DMS53 (cell line): ENCODE measurements at regions not wholly inside any gene's neighbourhood (a gene's known extent, or its start where the extent isn't known, plus 50 kb on each side); places are given as distances from the start of the nearest gene placed in this dataset.

Source experiments
- DNase-seq: peaks from one replicate; lab custom pipeline; 2025; lab: John Stamatoyannopoulos, UW

DNA sequence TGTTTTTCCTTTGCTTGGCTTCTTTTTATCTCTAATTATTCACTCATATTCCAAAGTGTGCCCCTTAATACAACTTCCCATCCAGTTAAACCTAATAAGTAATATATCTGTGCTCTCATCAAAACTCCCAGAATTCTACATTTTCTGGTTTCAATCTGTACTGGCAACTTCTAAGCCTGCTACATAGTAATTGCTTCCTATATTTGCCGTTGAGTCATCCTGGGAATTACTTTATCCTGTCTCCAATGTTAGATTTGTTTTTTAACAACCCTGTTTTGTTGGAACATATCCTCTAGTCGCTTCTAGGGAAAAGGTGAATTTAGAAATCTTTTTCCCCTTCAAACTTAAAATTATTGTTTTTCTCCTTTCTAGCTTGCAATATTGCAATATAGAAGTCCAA lies 620.5 kb upstream of the PKN2 start:
- no peak for DNase-seq

DNA sequence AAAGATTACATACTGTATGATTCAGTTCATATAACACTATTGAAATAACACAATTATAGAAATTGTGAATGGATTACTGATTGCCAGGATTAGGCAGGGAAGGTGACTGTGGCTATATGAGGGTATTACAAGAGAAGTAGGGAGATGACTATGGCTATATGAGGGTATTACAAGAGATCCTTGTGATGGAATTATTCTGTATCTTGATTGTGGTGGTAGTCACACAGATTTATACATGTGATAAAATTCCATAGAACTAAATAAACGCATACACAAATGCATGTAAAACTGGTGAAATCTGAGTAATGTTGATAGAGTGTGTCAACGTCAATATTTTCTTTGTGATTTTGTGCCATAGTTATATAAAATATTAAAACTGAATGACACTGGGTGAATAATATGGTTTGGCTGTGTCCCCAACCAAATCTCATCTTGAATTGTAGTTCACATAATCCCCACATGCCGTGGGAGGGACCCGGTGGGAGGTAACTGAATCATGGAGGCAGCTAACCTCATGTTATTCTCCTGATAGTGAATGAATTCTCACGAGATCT lies 615.6 kb upstream of the PKN2 start:
- no peak for DNase-seq

DNA sequence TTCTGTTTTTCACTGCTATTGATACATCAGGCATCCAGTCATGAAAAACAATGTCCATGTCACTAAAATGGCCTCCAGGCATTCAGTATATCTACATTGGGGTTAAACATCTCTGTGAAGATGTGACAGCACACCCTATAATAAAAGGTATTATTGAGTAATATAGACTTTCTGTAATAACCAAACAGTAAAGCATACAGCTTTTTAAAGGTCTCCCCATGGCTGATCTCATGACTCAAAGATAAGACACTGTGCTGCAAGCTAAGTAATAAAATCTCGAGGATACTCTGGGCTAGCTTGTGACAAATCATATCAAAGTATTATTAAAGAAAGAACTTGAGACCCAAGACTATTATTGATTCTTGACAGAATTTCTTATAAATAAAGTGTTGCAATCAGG lies 613.1 kb upstream of the PKN2 start:
- no peak for DNase-seq

DNA sequence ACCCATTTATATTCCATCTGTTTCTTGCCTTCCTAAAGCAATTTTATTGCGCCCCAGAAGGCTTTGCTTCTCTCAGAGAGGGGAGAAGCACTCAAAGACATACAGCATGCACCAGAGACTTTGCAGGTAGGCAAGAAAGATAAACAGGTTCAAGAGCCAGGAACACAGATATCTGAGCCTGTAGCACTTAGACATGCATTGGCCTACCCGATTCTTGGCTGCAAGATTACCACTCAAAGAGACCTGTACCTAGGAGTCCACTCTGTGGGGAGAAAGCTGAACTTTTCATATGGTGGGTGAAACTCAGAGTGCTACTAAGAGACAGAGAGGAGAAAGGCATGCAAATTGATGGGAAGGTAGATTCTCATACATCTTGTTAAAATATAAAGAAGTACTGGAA lies 609.4 kb upstream of the PKN2 start:
- DNase-seq: no peak

DNA sequence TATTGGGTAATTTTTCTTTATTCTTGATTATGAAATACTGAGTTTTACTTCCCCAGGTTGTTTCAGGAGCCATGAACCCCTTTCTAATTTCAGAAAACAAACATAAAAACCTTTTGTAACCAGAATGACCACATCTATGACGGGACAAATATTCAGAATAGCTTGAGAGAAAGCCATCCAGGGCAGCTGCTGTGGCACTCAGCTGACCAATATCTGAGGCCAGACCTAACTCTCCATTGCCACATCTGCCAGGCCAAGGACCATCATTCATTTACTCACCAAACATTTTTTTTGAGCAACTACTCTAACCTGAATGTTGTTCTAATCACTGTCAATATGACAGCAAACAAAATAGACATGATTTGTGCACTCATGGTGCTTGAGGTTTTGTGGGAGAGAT lies 608.3 kb upstream of the PKN2 start:
- DNase-seq: no peak

DNA sequence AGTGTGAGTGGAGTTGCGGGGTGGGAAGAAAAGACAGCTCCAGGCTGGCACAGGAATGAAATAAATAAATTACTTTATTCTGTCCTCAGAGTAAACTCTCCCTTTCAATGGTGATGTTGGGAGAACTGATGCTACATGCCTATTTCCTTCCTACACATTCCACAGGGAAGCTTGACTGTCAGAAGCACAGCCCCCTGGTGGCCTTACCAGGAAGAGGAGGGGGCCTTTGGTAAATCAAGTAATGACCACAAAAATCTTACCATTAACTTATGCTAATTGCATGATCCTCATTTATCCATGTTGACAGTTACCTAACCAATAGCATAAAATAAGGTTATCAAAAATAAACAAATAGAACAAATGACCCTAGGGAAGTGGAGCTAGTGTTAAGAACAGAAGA lies 605.0 kb upstream of the PKN2 start:
- DNase-seq: peak; percentile 48

DNA sequence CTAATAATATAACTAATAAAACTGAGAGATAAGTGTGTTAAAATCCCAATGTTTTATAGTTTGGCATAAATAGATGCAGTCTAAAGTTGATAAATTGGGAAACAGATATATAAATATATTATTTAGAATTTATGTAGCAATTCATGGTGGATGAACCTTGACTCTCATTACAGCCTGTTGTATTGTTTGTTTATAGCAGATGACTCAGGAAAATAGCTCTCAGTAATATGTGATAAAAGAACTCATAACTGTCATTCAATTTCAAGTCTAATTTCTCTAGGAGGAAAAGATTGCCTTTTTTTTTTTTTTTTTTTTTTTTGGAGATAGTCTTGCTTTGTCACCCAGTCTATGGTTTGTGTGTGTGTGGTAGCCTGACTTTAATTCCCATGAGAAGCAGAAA lies 603.2 kb upstream of the PKN2 start:
- DNase-seq: peak; percentile 29

DNA sequence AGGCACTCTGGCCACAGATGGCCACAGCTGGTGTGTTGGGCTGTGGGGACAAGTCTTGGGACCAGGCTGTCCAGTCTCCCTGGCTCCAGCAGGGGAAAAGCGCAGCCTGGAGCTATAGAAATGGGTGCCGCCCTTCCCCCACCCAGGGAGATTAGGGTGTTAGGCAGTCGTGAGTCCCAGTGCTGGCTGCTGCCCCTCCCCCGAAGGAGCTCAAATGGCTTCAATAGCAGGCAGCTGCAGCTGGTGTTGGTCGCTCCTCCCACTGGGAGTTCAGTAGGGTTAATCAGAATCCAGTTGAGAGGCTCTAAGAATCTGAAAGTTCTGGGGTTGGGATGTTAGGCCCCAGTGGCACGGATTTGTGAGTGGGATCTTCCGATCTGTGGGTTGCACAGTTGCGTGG lies 595.6 kb upstream of the PKN2 start:
- DNase-seq: peak; percentile 21

DNA sequence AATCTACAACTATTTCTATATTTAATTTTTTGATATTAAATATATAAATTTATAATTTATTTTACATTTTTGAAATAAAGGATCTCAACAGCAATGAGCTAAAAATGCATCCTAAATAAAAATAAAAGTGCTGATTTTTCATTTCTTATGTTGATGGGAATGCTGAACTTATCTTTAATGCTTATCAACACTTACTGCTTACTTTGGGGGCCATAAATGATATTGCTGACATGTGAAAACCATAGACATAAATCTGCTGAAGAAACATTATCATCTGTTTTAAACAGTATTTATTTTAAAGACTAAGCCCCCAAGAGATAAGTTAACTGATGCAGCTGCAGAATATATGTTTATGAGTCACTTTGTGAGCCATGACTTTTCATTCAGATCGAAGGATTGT lies 594.1 kb upstream of the PKN2 start:
- no peak for DNase-seq

DNA sequence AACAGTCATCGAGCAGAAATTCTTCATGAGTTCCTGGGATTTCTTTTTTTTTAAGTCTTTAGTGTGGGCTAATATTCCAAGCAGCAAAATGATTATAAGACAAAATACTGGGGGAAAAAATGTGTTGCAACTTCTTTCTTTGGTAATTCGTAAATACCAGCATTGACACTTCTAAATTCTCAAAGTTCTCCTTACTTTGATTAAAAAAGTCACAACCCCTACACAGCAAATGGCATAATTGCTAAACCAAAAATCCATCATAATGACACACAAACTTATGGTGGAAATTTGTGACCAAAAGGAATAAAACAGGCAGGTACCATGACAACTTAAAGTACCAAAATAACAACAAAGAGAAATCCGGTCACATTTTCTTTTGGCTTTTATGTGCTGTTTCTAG lies 585.2 kb upstream of the PKN2 start:
- DNase-seq: no peak

DNA sequence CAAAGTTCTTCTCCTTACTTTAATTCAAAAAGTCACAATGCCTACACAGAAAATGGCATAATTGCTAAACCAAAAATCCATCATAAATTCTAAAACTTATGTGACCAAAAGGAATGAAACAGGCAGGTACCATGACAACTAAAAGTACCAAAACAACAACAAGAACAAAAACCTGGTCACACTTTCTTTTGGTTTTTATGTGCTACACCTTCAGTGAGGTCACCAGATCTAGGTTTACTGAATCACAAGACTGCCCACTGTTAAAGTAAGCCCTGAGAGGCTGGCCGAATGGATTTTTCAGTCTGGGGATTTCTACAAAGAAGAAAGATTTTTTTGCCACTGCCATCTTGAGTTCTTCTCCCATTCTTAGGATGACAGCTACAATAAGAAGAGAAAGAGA lies 583.0 kb upstream of the PKN2 start:
- DNase-seq: no peak

DNA sequence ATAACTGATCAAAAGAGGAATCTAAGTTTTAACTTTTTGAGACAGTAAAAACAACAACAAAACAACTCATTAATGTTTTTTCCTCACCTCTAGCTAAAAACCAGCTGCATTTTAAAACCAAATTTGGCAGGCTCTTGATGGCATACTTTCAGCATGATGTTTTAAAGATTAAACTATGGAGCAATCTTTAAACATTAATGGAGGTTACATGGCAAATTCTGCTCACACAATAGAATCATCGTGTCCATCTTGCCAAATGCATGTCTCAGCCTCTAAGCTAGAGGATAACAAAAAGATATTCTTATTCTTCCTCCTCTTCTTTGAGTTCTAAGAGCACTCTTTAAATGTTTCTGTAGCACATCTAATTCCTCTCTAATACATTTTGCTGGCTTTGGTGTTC lies 579.8 kb upstream of the PKN2 start:
- DNase-seq: no peak

DNA sequence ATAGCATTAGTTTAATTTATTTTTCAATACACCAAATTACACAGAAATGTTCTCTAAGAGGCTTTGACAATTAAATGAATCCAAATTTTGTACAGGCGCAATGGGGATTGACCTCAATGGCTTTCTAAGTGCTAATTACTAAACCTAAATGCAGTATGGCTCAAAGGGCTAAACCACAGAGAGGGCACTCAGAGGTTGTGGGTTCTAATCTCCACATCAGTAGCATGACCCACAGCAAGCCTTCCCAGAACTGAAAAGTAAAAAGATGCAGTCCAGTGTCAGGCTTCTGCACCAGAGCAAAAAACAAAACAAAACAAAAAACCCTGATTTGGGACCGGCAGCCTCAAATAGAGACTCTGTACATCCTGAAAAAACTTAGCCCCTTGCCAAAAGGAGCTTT lies 579.2 kb upstream of the PKN2 start:
- no peak for DNase-seq

DNA sequence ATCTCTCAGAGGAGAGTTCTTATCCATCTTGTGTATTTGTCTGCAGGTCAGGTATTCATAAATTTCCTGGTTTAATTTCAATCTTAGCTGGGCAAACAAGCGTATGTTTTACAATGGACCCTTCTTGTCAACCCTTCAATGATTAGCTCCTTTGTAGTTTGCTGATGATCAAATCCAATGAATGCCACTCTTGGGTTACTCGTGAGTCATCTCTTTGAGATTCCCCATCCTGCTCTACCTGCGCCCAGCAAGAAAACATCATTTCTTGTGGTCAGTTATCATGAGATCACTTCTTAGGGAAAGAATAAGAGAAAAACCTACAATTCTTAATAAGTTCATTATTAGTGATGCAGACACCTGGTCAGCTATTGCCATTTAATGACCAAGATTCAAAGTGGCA lies 572.3 kb upstream of the PKN2 start:
- peak; percentile 15 for DNase-seq

DNA sequence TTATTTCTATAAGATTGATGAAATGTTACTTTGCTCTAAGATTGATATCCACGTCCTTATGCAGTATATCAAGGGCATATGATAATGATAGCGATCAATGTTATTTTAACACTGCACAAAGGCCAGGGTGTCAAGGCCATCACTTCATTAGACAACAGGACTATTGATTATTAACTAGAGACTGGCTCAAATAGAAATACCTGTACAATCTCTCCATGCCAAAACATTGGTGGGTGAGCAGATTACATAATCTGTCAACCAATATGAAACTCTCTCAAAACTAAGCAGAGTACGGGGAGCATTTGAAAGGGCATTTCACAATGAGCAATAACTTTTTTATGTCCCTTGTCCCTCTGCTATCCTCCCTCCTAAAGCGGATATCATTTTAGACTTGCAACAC lies 566.5 kb upstream of the PKN2 start:
- no peak for DNase-seq

DNA sequence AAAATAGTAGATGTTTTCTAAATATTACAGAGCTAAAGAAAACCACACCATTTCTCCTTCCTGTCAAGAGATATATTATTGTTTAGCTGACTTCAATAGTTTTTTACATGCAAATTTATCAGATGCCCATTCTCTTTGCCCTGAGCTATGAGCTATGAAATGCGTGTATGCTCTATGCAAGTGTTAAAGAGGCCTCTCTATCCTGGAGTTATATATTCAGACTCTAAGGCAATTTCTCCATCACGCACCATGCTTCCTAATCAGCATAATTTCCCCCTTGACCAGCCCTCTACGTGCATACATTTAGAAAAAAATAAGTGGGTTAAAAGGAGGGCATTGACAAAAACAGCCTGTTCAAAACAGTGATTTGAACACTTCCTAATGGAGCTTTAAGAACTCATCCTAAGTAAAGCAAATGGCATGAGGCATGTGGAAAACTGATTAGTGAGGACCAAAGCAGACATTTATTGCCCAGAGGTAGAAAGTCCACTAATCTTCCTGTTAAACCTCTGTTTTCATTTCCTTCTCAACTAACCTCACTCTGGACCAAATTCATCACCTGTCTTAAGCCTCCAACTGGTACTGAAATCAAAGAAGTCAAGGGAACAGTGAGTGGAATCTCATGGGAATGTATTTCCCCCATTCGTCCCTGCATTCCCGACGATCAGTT lies 565.8 kb upstream of the PKN2 start:
- DNase-seq: no peak

DNA sequence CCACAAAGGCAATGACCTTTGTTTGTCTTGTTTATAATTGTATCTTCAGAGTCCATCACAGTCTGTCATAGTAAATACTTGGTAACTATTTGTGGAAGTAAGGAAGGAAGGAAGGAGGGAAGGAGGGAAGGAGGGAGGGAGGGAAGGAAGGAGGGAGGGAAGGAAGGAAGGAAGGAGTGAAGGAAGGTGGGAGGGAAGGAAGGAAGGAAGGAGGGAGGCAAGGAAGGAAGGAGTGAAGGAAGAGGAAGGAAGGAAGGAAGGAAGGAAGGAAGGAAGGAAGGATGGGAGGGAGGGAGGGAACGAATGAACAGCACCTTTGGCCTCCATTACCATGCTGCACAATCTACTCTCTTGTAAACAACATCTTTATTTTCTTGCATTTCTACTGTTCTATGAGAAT lies 559.5 kb upstream of the PKN2 start:
- DNase-seq: no peak

DNA sequence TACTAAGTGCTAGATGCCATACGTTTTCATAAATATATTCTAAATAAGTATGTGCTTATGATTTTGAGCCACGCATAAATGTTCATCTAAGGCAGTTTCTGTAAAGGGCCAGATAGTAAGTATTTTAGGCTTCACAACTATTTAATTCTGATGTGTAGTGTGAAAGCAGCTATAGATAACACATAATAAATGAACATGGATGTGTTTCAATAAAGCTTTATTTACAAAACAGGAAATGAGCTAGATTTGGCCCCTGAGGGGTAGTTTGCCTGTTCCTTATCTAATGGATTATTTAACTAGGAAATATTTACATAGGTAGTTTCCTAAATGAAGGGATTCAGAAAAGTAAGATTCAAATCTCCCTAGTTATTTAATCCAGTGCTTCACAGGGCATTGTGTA lies 557.6 kb upstream of the PKN2 start:
- no peak for DNase-seq

DNA sequence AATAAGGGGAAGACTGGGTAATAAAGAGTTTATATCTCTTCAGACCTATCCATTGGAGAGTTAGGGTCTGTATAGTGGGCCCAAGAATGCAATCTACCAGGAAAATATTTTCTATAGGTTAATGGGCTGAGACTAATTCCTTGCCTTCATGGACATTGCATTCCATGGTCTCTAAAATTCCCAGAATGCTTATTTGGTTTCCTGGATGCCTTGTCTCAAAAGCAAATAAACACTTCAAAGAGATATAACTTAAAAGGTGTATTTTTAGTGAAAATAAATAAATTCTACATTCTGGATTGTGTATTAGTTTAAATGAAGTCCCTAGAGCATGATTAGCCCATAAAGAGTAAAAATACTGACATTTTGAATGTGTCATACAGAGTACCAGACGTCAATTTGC lies 550.1 kb upstream of the PKN2 start:
- no peak for DNase-seq

DNA sequence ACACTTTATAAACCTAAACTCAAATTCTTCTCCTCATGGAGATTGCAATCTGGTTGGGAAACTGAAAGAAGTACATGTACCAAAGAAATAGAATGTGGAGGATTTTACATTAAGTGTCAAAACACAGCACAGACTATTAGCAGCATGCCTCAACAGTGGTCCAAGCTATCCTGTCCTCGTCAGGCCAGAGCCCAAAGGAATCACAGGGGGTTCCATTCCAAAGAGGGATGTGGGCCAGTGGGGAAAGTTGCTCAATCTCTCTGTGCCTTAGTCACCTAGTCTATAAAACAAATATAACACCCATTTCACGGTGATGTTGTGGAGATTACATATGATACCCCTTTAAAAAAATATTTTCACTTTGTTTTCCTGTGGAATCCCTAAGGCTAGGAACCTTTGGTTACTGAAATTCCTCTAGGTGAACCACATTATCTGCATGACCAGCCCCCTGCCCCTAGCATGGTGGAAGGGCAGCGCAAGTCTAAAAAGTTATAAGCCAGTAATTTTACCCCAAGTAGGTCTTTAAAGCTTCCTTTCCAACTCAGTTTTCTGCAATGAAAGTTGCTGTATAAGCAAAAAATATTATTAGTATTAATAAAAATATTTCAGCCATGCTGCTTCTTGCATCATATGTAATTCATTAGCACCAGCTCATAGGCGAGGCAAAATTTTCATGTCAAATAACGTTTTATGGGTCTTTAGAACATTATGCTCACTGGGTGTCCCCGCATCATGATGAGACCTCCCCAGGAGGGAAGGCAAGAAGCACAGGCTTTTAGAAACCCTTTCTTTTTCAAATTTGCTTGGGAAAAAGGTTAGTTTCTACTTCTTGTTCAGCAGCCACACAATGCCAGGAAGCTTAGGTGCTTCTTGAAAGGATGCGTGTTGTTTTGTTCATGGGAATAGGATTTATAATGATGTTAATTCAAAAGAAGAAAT lies 548.8 kb upstream of the PKN2 start:
- DNase-seq: no peak

DNA sequence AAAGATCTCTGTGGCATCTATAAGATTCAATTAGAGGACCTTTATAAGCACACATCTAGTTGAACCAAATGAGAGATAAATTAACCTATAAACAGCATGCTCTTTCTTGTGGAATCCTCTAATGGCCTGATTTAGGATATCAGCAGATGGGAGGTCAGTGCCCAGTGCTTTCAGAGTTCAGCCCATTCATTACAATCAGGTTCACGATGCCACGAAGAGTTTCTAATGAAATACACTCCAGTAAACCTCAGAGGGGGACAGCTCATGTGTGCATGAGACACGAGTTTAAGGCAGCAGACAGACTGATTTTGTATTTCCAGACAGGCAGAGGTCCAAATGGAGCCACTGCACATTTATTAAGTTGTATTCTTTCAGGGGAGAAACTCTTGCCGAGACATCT lies 544.4 kb upstream of the PKN2 start:
- DNase-seq: no peak

DNA sequence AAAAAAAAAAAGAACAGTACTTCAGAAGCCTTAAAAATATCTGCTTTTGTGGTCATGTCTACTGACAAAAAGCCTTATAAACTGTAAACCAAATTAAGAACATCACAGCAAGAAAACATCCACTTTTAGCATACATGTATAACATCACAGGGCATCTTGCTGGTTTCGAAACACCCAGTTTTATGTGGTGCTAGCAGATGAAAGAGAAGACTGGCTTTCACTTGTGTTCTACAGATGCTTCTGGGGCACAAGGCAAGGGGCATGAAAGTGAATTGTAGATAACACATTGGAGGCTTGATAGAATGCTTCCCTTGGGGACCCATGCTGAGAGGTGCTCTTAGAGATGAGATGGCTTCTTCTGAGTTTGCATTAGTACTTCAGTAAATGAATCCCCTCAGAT lies 543.7 kb upstream of the PKN2 start:
- no peak for DNase-seq

DNA sequence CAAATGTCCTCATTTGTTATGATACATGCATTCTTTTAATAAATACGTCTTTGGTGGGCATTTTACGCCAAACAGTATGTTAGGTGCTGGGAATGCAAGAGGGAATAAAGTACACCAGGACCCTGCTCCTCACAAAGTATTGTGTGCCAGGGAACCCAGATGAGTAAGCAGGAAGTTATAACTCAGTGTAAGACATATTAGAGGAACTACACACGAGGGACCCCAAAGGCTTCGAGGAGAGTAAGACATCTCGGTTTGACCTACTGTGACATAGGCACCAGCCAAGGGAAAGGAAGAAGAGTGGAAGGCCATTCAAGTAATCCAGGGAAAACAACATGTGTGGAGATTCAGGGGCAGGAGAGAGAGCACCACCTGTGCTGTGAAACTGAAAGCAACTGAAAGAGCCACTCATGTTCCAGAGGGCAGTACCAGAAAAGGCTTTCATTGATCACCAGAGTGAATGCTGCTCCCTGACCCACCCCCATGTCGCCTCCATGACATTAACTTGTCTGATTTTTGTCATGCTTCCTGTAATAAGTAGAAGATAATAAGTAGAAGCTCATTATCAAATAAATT lies 542.5 kb upstream of the PKN2 start:
- DNase-seq: peak; percentile 78
